HG03103 (cell line): ENCODE measurements at regions not wholly inside any gene's neighbourhood (a gene's known extent, or its start where the extent isn't known, plus 50 kb on each side); places are given as distances from the start of the nearest gene placed in this dataset.
"Not testable (repeated sequence)": the region's sequence is repeated elsewhere in the genome, so short reads cannot be mapped to it uniquely, and the experiment has no call there.

Experiments used
- ATAC-seq: cut with Tn5 transposase; IDR thresholded peaks from one replicate; pipeline ENCODE4 v1.9.1; 2021; ENCODE audit warnings: low read depth; ENCODE audit not compliant: unreplicated experiment

DNA sequence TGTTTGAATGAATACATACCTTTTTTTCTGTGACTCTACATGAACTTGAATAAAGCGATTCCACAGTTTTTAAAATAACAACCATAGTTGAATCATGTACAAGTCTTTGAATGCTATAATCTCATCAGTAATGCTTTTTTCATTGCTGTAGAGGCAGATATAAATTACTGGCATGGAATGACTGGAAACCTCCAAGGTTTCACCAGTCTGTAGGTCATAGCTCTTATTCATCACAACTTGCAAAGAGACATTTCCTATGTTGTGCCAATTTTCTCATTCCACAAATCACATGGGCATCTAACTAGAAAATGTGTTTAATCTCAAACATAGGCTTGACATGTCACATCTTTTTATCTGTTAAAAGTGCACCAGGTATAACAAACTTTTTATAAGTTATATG lies 407.1 kb upstream of the KCNMB2 start:
- no peak for ATAC-seq

DNA sequence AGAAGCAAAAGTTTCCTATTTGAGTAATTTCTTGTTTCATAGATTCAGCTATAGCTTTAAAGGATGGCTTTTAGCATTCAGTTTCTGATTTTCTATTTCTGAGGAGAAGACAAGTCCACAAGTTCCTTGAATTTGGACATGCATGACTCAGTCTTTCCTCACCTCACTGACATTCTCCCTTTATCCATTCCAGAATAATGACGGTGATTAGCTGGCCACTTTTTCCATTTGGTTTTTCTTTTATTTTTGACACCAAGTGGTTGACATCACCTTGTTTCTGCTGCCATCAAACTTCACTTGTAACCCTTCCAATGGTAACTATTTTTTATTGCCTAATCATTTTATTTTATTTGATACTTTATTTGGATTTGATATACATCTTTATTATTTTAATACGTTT lies 404.4 kb upstream of the KCNMB2 start:
- ATAC-seq: no peak

DNA sequence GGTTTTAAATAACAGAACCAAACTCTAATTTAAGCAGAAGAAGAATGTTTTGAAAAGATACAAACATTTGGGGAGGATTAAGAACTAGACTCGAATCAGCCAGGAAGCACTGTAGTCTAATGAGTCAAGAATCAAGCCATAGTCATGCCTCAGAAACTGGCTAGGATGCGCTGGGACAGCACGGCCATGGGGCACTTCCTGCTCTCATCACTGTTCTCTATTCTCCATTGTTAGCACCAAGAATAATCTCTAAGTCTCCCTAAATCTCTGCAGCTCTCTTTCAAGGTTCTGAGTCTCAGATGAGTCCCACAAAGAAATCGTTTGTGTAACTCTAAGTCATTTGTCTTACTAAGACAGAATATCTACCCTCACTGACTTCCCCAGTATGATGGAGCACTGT lies 399.0 kb upstream of the KCNMB2 start:
- no peak for ATAC-seq

DNA sequence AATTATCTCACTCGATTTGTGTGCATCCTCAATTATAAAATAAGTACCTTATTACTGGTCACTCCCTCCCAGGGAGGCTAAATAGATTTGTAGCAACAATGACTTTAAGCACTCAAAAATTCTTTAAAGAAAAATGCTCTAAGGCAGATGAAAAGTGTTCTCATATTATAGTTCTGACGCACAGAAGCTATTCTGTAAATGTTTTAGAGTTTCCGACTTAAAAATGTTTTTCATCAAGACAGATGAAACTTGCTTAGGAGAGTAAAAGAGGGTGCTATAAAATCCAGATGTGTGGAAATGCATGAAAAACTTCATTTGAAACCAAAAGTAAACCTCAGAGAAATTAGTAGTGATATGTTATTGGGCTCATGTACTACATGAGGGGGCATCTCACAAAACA lies 398.4 kb upstream of the KCNMB2 start:
- ATAC-seq: no peak

DNA sequence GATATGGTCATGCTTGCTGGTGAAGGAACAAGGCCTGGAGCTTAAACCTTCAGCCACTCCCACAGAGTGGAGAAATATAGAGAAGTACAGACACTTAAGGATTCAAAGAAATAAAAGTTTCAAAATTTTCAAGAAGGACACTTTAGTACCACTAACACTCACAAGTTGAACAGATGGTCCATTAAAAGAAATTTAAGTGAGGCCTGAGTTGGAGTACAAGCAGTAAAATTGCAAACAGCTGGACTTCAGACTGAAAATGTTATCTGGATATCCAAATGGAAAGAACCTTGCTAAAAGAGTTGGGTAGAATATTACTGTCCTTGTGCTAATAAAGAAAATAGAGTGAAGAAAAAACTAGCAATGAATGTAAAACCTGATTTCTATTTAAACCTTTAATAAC lies 397.1 kb upstream of the KCNMB2 start:
- no peak for ATAC-seq

DNA sequence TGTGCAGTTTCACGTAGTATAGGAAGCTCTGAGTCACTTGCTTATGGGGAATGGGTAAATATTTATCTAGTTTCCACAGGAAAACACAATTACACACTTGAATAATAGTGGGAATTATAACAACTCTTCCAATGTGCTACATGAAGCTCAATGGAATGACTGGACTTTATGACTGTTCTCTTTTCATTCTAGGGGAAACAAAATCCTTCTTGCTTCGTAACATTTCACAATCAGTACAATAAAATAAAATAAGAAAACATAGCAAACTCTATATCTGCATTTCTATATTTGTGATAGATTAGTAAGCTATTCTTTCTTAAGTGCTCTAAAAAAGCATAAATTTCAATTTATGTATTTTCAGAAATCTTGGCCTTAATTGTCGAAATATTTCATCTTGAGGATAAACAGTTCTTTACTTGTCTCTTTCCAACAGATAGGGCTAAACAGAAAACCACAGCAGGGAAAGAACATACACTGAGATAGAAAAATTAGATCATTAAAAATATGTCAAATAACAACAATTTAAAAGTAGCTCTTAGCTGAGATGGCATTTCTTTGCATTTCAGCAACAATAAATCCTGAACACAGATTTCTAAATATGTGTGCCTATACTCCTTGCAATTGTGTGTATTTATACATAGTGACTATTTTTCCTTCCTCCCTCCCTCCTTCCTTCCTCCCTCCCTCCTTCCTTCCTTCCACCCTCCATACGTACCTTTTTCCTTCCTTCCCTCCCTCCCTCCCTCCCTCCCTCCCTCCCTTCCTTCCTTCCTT lies 395.5 kb upstream of the KCNMB2 start:
- no peak for ATAC-seq

DNA sequence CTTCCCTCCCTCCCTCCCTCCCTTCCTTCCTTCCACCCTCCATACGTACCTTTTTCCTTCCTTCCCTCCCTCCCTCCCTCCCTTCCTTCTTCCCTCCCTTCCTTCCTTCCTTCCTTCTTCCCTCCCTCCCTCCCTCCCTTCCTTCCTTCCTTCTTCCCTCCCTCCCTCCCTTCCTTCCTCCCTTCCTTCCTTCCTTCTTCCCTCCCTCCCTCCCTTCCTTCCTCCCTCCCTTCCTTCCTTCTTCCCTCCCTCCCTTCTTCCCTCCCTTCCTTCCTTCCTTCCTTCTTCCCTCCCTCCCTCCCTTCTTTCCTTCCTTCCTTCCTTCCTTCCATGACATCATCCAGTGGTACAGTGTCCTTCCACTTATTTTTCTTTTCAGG lies 394.9 kb upstream of the KCNMB2 start:
- not testable (repeated sequence) for ATAC-seq

DNA sequence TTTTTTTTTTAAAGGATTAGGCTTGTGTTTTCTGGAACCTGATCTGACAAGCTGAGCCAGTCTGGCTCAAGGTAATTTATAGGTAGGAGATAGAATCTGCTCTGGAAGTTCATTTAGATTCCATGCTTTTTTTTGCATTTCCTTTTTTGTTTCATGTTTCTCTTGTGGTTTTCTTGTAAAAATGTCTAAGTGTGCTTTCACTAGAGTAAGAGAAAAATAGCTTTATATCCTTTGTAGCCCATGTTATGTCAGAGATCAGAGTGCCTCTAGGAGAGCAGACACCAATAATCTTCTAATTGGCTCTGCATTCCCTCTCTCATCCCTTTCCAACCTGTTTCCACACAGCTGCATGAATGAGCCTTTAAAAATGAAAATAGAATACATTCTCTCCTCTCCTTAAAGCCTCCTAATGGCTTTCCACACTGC lies 389.8 kb upstream of the KCNMB2 start:
- no peak for ATAC-seq

DNA sequence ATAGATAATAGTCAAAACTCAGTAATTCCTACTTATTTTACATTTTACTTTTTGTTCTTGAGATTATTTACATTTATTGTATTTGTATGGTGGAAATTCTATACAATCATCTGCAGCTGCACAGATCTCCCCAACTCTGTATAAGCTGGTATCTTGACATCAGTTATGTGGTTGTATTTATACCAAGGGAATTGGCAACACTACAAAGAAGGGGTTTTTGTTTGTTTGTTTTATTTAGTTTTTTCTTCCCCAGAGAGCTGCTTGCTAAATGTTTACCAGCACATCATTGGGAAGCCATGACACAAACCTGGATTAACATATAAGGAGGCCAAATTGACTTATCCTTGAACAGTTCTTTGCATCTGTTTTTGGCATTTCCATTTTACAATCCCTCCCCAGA lies 389.2 kb upstream of the KCNMB2 start:
- ATAC-seq: no peak

DNA sequence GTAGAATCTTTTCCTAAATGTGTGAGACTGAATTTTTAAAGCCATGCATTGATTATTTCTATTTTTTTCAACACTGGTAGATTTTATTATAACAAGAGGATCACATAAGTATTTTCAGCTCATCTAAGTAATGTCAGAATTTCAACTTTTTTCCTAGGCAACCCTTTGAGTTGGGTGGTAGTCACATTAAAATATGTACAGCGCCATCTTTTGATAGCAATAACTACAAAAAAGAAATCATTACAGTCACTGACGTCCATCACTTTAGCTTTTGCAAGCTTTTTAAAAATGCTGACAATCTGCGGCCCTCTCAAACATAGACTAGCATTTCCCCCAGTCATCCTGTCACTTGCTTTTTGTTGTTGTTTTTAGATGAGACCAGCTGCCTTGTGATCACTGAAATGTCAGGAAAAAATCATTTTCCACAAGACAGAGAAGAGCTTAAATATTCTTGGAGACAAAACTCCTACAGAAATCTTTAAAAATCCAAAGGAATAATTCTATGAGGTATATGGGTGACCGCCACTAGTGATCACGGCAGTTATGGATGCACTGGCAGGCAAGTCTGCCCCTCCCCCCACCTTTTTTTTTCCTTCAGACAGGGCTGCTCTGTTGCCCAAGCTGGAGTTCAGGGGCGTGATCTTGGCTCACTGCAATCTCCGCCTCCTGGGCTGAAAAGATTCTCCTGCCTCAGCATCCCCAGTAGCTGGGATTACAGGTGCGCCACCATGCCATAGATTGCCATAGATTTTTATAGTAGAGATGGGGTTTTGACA lies 384.0 kb upstream of the KCNMB2 start:
- no peak for ATAC-seq

DNA sequence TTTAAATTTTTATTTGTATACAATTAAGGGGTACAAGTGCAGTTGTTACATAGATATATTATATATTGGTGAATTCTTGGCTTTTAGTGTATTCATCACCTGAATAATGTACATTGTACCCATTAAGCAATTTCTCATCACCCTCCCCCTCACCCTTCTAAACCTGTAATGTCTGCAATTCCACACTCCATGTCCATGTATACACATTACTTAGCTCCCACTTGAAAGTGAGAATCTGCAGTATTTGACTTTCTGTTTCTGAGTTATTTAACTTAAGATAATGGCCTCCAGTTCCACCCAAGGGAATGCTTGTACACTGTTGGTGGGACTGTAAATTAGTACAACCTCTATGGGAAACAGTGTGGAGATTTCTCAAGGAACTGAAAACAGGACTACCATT lies 383.2 kb upstream of the KCNMB2 start:
- no peak for ATAC-seq

DNA sequence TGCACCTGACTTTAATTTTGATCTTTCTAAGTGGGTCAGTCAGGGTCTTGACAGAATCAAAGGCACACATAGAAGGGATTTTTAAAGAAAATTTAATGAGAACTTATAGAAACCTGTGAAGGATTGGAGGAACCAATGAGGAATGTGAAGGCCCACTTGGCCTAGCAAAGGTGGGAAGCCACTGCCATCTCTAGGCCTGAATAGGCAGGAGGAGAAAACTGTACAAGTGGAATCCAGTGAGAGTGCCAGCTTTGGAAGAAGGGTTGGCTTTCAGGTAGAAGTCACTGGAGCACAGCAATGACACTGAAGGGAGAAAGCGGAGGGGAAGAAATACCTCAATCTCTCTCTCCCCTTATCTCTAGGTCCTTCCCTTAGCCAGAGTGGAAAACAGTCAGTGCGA lies 380.7 kb upstream of the KCNMB2 start:
- ATAC-seq: no peak

DNA sequence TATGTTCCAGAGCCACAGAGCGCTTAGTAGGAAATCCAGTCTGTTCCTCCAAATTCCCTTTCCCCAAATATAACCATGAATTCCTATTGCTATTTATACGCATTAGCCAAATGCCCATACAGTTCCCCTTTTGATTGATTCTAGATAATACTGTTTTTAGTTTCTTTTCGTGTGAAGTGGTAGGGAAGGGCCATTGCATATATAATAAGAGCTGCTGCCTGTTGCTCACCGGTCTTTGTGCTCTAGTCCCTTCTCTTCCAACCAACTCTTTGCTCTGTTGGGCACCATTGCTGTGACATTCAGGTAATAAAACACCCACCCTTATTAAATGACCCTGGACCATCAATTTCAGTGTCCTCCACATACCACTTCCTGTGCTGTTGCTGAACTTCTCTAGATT lies 379.9 kb upstream of the KCNMB2 start:
- no peak for ATAC-seq

DNA sequence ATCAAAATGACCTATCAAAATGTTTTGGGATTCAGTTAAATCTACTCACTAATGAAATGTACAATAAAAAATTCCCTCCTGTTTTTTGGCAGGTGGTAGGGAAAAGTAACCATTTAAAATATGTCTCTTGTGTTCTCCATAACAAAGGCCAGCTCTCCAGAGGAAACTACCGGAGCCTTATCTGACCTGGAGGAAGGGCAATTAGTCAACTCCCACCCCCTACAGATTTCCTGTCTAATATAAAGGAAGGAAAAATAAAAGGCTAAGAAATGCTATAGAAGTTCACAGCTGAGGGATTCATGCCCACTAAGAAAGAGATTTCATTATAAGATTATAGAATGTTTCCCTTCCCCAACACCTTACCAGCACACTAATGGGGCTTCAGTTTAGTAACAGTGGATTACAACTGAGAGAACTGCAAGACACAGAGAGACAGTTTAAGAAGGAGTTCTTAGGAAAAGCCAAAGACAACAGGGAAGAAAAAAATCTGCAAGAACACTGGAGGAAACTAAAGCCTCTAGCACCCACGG lies 376.5 kb upstream of the KCNMB2 start:
- ATAC-seq: no peak

DNA sequence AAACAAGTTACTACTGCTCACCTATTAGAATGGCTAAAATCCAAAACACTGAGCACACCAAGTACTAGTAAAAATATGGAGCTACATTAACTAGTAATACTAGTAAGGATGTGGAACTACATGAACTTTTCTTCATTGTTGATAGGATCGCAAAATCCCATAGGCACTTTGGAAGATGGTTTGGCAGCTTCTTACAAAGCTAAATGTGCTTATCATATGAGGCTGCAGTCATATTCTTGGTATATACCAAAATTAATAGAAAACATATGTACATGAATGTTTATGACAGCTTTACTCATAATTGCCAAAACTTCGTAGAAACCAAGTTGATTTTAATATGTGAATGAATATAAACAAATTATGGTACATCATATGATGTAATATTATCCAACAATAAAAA lies 366.8 kb upstream of the KCNMB2 start:
- no peak for ATAC-seq

DNA sequence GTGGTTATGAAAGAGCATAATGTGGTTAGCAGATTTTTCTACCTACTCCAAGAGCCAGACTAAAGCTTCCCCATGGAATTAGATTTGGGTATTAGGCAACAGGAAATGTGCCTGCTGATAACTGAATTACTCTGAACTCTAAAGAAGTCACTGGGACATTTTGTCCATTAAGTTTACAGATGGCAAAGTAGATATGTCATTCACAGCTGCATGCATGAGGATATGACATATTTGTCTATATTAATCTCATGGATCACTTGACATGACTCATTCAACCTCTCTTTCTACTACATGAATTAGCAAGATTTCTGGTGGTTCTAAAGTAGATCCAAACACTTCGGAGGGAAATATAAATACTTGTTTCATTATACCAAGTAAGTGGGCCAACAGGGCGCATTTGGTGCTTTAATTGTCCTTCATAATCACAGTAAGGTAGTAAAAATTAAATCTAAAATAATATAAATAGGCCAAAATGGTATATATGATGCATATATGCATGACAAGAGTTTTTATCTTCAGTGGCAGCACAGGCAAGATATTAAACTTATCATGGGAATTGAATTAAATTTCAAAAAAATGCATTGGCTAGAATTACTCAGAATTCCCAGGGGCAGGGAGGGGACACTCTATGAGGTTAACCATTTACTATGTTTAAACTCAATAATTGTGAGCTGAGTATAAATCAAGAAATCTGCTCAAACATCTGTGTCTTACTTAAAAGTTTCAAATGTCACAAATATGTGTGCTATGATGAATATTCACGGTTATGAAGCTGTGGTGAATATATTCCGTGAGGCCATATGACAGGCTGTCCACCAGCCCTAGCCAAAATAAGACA lies 365.3 kb upstream of the KCNMB2 start:
- no peak for ATAC-seq

DNA sequence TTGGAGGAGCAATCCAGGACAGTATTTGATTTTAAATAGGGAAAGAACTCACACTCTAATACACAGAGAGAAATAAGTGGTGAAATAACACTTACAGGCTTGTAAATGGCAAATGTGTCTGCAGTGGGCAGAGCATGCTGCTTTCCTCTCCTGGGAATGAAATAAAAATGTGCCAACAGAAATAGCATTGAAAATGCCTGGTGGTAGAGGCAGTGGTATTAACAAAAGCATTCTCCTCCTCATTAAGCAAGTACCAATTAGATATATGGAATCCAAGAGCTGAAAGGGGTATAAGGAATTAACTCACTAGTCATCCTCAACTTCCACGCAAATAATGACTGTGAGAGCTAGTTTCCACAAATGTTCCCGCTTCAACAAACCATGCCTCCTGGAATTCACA lies 364.1 kb upstream of the KCNMB2 start:
- ATAC-seq: no peak

DNA sequence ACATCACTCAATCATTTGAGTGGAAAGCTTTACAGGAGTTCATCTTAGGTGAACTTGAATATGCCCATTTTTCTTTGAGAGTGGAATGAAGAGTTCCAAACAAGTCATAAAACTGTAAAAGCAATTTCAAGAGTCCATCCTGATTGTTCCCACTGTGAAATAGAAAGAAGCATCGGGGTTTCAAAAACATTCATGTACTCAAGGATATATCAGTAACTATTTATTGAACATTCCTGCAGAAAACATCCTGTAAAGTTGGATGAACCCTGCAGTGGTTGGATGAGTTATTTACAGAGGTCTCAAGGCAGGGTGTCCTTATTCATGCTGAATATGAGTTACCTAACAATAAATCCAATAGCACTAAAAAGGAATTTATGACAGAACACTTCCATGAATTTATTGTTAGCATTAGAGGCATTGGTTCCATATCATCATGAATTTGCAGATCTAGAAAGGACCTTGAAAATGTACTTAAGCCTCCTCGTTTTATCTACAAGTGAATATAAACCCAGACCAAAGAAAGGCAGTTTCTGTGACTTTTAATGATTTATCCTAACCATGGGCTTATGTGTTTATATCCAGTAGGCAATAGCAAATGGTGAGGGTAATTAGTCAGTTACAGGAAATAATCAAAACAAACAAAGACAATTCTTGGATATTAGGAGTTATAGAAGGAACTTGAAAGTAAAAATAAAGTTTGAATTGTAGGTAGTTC lies 361.9 kb upstream of the KCNMB2 start:
- ATAC-seq: no peak

DNA sequence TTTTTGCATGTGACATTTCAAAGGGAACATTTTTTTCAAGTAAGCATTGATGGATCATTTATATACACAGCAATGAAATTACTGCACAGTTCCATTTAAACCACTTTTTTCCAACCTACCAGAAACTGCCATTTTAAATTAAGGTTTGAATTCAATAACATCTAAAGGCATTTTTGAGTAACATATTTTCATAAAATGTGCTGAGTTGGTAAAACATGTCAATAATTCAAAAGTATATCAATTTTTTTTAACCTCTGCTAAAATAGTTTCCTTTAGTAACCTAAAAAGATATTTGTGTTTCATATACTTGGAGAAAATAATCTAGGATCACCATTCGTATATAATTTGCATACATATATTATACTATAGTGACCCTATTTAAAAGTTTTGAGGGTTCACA lies 355.1 kb upstream of the KCNMB2 start:
- ATAC-seq: no peak

DNA sequence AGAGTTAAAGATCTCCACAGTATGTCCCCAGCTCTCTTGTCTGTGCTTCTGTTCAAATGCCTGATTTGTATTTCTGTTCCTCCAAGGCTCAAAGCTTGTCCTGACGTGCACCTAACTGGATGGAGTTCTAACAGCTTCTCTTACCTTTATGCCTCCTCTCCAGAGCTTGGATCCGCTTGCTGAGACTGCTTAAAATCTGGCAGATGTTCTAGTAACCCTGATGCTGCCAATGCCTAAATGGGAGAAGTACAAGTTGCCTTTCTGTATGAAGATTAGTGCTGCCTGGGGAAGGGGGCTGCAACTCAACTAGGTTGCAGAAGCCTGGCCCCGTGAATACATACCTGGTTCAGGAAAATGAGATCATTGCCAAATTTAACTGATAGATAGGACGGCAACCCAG lies 354.5 kb upstream of the KCNMB2 start:
- ATAC-seq: no peak
